ENCODE measurements at regions not wholly inside any gene's neighbourhood (a gene's known extent, or its start where the extent isn't known, plus 50 kb on each side); places are given as distances from the start of the nearest gene placed in this dataset.

- TF ChIP-seq CTCF (conservative IDR thresholded peaks at IDR 0.05; ENCODE audit: low read depth, low read length) (no peak), EZH2 (IDR thresholded peaks at IDR 0.05; ENCODE audit: borderline replicate concordance, low read depth, low read length, poor library complexity, severe bottlenecking) (no peak)
Measured at GRCh38 chr2:226637383-226637782, 162.2 kb downstream of the IRS1 start.

Data from A673 (cell line).